ENCODE measurements at regions not wholly inside any gene's neighbourhood (a gene's known extent, or its start where the extent isn't known, plus 50 kb on each side); places are given as distances from the start of the nearest gene placed in this dataset.

- POLR2A ChIA-PET = no interaction called here
- H3K4me3 Mint-ChIP-seq = no peak overlapping the region
- ATAC-seq (ENCODE audit: low read depth) (no peak), DNase-seq (no peak)
- H3K27ac Mint-ChIP-seq = no peak overlapping the region
- H3K27me3 Mint-ChIP-seq = peaks cover 2% of the 10 kb centered on the region
- H3K4me1 Mint-ChIP-seq = no peaks in the 10 kb centered on the region
- no peaks in the 10 kb centered on the region for H3K9me3 Mint-ChIP-seq
- no peaks in the 10 kb centered on the region for H3K36me3 Mint-ChIP-seq
Observed at GRCh38 chr10:29946953-29947700, 112.3 kb downstream of the JCAD start.

DNA sequence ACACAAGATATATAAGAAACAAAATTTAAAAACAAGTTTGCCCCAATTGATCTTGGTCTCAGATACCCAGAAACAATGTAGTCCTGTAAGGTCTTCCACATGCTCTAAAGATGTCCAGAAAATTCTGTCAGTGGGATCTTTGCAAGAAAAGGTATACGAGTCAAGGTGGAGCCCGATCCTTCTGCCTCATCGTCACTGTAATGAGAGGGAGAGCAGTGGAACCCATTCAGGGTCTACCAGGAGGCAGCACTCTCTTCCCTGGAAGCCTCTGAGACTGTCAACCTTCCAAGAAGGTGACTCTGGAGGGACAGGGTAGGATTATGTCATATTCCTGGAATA lies 112.8 kb downstream of the JCAD start:
- POLR2A ChIA-PET = no interaction called here
- peaks cover 2% of the 10 kb centered on the region for H3K27me3 Mint-ChIP-seq
- no peak for ATAC-seq (ENCODE audit: low read depth)

DNA sequence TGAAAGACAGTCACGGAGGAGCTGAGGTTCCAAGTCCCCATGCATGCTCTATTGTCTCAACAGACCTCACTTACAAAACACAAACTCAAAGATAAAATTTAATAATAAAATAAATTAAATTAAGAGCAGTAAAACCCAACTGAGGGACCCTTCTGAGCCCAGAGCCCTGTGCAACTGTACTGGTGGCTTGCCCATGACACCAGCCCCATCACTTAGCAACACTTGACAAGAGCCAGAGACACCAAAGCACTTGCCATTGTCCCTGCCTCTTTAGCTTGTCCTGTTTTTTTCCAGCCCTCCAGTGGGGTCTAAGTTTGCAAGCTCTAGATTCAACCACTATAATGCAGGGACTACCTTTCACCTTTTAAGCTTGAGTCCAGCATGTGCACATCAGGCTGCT lies 117.9 kb downstream of the JCAD start:
- Mint-ChIP-seq H3K27me3 (peaks cover 12% of the 10 kb centered on the region), H3K4me3 (no peak overlapping the region), H3K9me3 (no peaks in the 10 kb centered on the region), H3K4me1 (no peaks in the 10 kb centered on the region), H3K27ac (no peak overlapping the region), H3K36me3 (no peaks in the 10 kb centered on the region)
- no peak for ATAC-seq (ENCODE audit: low read depth)
- DNase-seq = no peak
- POLR2A ChIA-PET = no interaction called here

More for the DNA sequence above, 112.8 kb downstream of the JCAD start:
- no peaks in the 10 kb centered on the region for H3K9me3 Mint-ChIP-seq
- DNase-seq = no peak
- no peaks in the 10 kb centered on the region for H3K4me1 Mint-ChIP-seq
- no peak overlapping the region for H3K27ac Mint-ChIP-seq
- no peaks in the 10 kb centered on the region for H3K36me3 Mint-ChIP-seq
- no peak overlapping the region for H3K4me3 Mint-ChIP-seq

DNA sequence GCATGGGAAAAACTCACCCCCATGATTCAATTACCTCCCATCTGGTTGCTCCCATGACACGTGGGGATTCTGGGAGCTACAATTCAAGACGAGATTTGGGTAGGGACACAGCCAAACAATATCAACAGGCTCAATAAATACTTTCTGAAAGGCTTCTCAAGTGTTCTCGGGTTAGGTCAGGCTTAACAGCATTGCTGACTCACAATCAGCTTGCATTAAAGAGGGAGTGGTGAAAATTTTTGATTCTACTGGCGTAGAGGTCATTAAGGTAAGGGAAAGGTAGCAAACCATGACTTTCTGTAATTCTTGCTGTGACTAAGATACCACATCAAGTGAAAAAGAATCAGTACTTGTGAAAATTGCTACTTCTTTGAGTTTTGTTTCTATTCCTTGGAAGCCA lies 126.4 kb downstream of the JCAD start:
- Mint-ChIP-seq H3K36me3 (no peaks in the 10 kb centered on the region), H3K27me3 (peaks cover 16% of the 10 kb centered on the region), H3K4me3 (no peak overlapping the region), H3K27ac (no peak overlapping the region), H3K4me1 (no peaks in the 10 kb centered on the region), H3K9me3 (peaks cover 2% of the 10 kb centered on the region)
- POLR2A ChIA-PET = no interaction called here
- ATAC-seq (ENCODE audit: low read depth) (no peak), DNase-seq (no peak)

GRCh38 chr10:29931833-29932232 lies 127.6 kb downstream of the JCAD start:
- no peak for ATAC-seq (ENCODE audit: low read depth)
- DNase-seq = no peak
- Mint-ChIP-seq H3K4me3 (no peak overlapping the region), H3K36me3 (no peaks in the 10 kb centered on the region), H3K4me1 (no peaks in the 10 kb centered on the region), H3K9me3 (peaks cover 3% of the 10 kb centered on the region), H3K27me3 (peaks cover 8% of the 10 kb centered on the region), H3K27ac (no peak overlapping the region)
- POLR2A ChIA-PET = no interaction called here

GRCh38 chr10:29929006-29929405 lies 130.4 kb downstream of the JCAD start:
- H3K4me1 Mint-ChIP-seq = peaks cover 5% of the 10 kb centered on the region
- H3K27me3 Mint-ChIP-seq = peaks cover 7% of the 10 kb centered on the region
- DNase-seq (no peak), ATAC-seq (ENCODE audit: low read depth) (no peak)
- peaks cover 8% of the 10 kb centered on the region for H3K9me3 Mint-ChIP-seq
- H3K36me3 Mint-ChIP-seq = no peaks in the 10 kb centered on the region
- H3K27ac Mint-ChIP-seq = no peak overlapping the region
- H3K4me3 Mint-ChIP-seq = no peak overlapping the region
- POLR2A ChIA-PET = no interaction called here

DNA sequence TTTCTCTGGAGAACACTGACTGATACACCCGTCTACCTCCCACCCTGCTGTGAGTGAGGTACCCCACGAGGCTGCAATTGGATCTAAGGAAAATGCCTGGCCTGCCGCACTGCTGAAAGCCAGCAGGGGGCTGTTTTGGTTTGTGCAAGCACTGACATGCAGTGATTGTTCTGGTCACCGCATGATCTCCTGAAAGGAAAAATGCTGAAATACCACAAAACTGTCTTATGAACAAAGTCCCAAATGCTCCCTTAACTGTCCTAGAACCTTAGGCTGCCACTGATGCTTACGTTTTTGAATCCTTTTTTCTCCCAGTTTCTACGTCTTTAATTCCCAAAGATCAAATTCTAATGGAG lies 132.7 kb downstream of the JCAD start:
- H3K27me3 Mint-ChIP-seq = peaks cover 7% of the 10 kb centered on the region
- H3K27ac Mint-ChIP-seq = no peak overlapping the region
- H3K9me3 Mint-ChIP-seq = peaks cover 8% of the 10 kb centered on the region
- DNase-seq = no peak
- POLR2A ChIA-PET = no interaction called here
- no peaks in the 10 kb centered on the region for H3K36me3 Mint-ChIP-seq
- H3K4me1 Mint-ChIP-seq = peaks cover 5% of the 10 kb centered on the region
- H3K4me3 Mint-ChIP-seq = no peak overlapping the region
- no peak for ATAC-seq (ENCODE audit: low read depth)

DNA sequence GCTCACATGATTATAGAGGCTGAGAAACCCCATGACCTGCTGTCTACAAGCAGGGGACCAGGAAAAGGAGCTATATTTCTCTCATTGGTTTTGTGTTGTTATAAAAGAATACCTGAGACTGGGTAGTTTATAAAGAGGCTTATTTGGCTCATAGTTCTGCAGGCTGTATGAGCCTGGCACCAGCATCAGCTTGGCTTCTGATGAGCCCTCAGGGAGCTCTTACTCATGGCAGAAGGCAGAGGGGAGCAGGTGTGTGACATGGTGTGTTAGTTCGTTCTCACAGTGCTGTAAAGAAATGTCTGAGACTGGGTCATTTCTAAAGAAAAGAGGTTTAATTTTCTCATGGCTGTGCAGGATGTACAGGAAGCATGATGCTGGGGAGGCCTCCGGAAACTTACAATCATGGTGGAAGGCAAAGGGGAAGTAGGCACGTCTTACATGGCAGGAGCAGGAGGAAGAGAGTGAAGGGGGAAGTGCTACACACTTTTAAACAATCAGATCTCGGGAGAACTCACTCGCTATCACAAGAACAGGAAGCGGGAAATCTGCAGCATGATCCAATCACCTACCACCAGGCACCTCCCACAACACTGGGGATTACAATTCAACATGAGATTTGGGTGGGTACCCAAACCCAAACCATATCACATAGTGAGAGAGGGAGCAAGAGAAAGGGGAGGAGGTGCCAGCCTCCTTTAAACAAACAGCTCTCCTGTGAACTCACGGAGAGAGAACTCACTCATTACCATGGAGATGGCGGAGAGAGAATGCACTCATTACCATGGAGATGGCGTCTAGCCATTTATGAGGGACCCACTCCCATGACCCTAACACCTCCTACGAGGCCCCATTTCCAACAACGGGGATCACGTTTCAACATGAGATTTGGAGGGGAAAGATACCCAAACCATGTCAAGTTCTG lies 133.4 kb downstream of the JCAD start:
- no peak for DNase-seq
- Mint-ChIP-seq H3K27ac (no peak overlapping the region), H3K4me1 (peaks cover 5% of the 10 kb centered on the region), H3K27me3 (peaks cover 7% of the 10 kb centered on the region), H3K9me3 (peaks cover 8% of the 10 kb centered on the region), H3K36me3 (no peaks in the 10 kb centered on the region), H3K4me3 (no peak overlapping the region)
- POLR2A ChIA-PET = no interaction called here
- ATAC-seq (ENCODE audit: low read depth) = no peak

- Mint-ChIP-seq H3K36me3 (no peaks in the 10 kb centered on the region), H3K27ac (no peak overlapping the region), H3K9me3 (peaks cover 8% of the 10 kb centered on the region), H3K4me3 (no peak overlapping the region), H3K4me1 (peaks cover 5% of the 10 kb centered on the region), H3K27me3 (peaks cover 15% of the 10 kb centered on the region)
- DNase-seq (no peak), ATAC-seq (ENCODE audit: low read depth) (no peak)
- POLR2A ChIA-PET = no interaction called here
Observed at GRCh38 chr10:29924436-29924835, 134.9 kb downstream of the JCAD start.

DNA sequence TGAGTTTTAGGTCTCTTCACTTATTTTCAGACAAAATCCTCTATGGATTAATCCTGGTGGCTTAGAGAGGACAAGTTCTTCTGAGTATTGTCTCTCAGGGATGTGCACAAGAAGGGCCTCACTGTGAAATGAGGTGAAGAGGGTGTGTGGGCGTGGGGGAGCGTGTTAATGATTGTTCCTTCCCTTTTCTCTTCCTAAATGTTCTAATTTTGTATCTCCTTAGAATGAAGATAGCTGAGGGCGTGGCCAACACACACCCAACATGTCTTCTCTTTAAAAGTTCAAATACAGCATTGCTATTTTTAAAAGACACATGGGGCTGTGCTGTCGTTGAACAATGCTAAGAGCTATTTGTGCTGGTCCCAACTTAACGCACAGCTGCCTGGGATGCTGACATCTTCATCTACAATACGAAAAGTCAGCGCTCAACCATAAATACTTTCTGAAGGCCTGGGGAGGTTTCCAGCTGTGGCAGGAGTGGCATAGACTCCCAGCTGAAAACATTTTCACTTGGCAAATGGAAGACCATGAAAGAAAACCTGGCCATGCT lies 135.9 kb downstream of the JCAD start:
- DNase-seq (no peak), ATAC-seq (ENCODE audit: low read depth) (no peak)
- peaks cover 5% of the 10 kb centered on the region for H3K4me1 Mint-ChIP-seq
- H3K4me3 Mint-ChIP-seq = no peak overlapping the region
- peaks cover 6% of the 10 kb centered on the region for H3K9me3 Mint-ChIP-seq
- no peaks in the 10 kb centered on the region for H3K36me3 Mint-ChIP-seq
- peaks cover 24% of the 10 kb centered on the region for H3K27me3 Mint-ChIP-seq
- POLR2A ChIA-PET = no interaction called here
- H3K27ac Mint-ChIP-seq = no peak overlapping the region

DNA sequence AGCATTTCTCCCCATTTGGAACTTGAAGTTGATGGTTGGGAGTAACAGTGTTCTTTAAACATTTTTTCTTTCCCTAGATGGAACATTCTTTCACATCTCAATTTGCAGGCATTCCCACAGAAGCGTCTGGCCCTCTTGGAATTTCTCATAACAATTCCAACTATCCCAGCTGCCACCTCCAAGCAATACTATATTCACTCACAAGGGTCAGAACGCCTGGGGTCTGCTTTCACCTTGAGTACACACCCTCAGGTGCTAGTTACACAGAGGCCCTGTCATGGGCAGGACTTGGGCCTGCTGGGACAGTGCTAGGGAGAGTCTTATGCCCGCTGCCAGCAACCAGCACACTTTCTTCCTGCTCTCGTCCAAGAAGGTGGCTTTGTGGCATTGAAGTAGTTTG lies 136.5 kb downstream of the JCAD start:
- H3K36me3 Mint-ChIP-seq = no peaks in the 10 kb centered on the region
- no peak overlapping the region for H3K4me3 Mint-ChIP-seq
- ATAC-seq (ENCODE audit: low read depth) (no peak), DNase-seq (no peak)
- peaks cover 24% of the 10 kb centered on the region for H3K27me3 Mint-ChIP-seq
- POLR2A ChIA-PET = no interaction called here
- H3K4me1 Mint-ChIP-seq = peaks cover 5% of the 10 kb centered on the region
- no peak overlapping the region for H3K27ac Mint-ChIP-seq
- H3K9me3 Mint-ChIP-seq = peaks cover 6% of the 10 kb centered on the region

GRCh38 chr10:29922226-29922625 lies 137.2 kb downstream of the JCAD start:
- ATAC-seq (ENCODE audit: low read depth) = no peak
- Mint-ChIP-seq H3K27me3 (peaks cover 24% of the 10 kb centered on the region), H3K27ac (no peak overlapping the region), H3K4me1 (peaks cover 5% of the 10 kb centered on the region), H3K9me3 (peaks cover 6% of the 10 kb centered on the region), H3K36me3 (no peaks in the 10 kb centered on the region), H3K4me3 (no peak overlapping the region)
- no peak for DNase-seq
- POLR2A ChIA-PET = interaction anchor here (0.7 kb wide), 1 partner anchor 270 kb away, joined by 3 read pairs; no protein-coding TSS in a partner anchor

DNA sequence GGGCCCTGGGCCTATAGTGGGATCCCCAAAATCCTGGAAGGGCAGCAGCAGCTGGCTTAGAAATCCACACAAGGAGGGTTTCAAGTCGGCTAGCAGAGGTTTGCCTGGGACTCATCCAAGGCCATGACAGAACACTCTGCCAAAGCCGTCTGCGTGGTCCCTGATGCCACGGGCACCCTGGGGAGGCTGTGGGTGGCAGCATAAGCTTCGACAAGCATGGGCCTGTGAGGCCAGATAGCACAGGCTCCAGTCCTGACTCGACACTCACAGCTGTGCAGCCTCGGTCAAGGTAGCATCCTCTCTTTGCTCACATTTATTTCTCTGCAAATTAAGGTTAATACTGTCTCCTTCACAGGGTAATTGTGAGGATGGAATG lies 138.3 kb downstream of the JCAD start:
- peaks cover 24% of the 10 kb centered on the region for H3K27me3 Mint-ChIP-seq
- ATAC-seq (ENCODE audit: low read depth) = no peak
- H3K4me1 Mint-ChIP-seq = peaks cover 2% of the 10 kb centered on the region
- H3K9me3 Mint-ChIP-seq = peaks cover 4% of the 10 kb centered on the region
- DNase-seq = no peak
- POLR2A ChIA-PET = no interaction called here
- no peak overlapping the region for H3K4me3 Mint-ChIP-seq
- no peaks in the 10 kb centered on the region for H3K36me3 Mint-ChIP-seq
- H3K27ac Mint-ChIP-seq = no peak overlapping the region

All from activated naive CD8-positive, alpha-beta T cell treated with anti-CD3 and anti-CD28 coated beads, Interleukin-2, amount 10 ng/mL, durations not matched to agents 7 days and 5 days (primary cell).